DMS 273 (cell line): ENCODE measurements at regions not wholly inside any gene's neighbourhood (a gene's known extent, or its start where the extent isn't known, plus 50 kb on each side); places are given as distances from the start of the nearest gene placed in this dataset.

Experiments
- DNase-seq: peaks from one replicate; lab custom pipeline; 2025; ENCODE audit not compliant: unreplicated experiment; lab: John Stamatoyannopoulos, UW

- DNase-seq: no peak
These were observed 317.2 kb upstream of the PROK2 start for GRCh38 chr3:72102112-72102616.

DNA sequence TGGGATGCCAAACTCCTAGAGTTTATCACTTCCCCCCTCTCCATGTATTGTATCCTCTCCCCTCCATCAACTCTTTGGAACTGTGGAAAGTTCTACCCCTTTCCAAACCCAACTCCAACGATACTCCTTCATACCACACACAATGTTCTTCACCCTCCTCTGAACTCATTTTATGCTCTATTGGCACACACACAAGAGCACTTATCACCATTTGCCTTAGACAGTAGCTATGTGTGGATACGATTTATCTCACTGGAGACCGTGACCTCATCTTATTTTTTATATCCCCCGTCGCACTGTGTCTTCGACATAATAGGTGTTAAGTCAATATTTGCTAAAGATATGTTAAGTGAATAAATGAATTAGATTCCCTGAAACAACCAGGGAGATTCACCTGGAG, 316.5 kb upstream of the PROK2 start:
- no peak for DNase-seq

- peak; percentile 73 for DNase-seq
These were observed 315.7 kb upstream of the PROK2 start for GRCh38 chr3:72100601-72101187.

DNA sequence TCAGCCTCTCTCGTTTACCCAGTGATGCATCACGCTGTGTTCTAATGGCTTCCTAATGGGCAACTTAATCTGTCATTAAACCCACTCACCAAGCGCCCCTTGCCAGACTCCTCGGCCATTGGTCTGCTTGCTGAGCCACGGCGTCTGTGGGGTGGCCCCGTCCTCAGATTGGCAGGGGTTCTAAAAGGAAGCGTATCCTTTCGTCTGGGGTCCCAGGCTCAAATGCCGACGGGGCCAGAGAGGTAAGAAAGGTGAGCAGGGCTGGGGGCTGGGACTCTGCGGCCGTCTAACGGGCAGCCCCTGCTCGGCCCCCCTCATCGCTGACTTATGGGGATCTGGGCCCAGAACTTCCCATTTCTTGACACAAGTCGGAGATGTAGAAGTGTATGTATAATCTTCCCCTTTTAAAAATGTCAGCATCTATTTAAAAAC, 315.1 kb upstream of the PROK2 start:
- DNase-seq: no peak

- DNase-seq: no peak
These were observed 314.6 kb upstream of the PROK2 start for GRCh38 chr3:72099326-72100079.

- DNase-seq: no peak
These were observed 312.1 kb upstream of the PROK2 start for GRCh38 chr3:72097053-72097452.

DNA sequence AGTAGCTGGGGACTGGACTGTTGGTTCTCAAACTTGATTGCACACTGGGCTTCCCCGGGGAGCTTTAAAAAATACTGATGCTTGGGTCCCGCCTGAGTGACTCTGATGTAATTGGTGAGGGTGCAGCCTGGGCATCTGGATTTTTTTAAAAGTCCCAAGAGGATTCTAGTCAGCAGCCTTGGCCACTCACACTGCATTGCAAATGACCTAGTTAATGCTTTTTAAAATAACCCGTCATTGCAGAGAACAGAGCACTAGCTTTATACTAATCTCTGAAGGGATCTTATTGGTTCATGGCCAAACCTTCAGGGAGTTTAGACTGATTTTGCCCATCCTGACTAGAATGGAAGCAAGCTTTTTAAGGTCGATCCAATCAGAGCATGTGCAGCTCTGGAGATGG, 310.6 kb upstream of the PROK2 start:
- DNase-seq: peak; percentile 14

DNA sequence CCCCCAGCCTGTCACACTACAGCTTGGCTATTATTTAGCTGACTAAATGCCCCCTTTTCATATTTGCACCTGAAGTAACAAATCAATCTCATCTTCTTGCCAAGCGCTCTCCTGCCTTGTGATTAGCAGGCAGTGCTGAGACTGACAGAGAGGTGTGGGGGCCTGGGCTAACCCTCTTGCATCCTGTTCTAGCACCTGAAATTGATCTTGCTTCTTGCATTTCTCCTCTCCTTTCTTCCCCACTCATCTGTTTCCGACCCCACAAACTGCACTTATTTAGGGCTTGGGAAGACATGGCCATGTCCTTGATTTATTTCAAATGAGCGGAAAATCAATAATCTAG, 309.0 kb upstream of the PROK2 start:
- DNase-seq: no peak

GRCh38 chr3:72093270-72093991, 308.5 kb upstream of the PROK2 start:
- DNase-seq: no peak

- no peak for DNase-seq
These were observed 307.8 kb upstream of the PROK2 start for GRCh38 chr3:72092778-72093177.

- DNase-seq: no peak
These were observed 303.6 kb upstream of the PROK2 start for GRCh38 chr3:72088486-72089025.

DNA sequence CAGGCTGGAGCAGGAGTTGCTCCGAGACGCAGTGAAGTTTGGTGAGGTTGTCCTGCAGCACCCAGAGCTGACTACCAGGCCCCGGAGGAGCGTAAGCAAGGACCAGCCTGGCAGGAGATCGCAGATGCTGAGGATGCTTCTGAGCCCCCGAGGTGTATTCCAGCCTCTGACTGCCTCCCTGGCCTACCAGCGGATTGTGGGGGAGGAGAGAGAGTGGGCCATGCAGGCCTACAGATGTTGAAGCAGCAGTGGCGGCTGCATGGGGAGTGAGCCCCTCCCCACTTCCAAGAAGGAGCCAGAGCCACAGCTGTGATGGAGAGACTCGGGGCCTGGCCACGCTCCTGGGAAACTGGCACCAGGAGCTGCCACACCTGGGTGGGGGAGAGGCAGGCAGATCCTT, 302.5 kb upstream of the PROK2 start:
- no peak for DNase-seq

DNA sequence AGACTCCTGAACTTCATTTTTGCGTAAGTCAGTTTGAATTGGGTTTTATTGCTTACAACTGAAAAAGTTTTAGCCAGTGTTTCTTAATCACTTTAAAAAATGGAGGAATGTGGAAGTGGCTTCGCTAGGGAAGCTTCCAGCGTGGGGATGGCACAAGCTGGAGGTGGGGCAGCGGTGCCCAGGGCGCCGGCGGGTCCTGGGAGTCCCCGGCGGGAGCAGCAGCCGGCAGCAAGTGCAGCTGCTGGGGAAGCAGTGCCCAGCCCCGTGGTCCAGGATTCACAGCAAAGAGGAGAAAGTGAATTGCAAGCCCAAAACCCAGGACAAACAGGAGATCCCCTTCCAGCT, 301.8 kb upstream of the PROK2 start:
- no peak for DNase-seq

DNA sequence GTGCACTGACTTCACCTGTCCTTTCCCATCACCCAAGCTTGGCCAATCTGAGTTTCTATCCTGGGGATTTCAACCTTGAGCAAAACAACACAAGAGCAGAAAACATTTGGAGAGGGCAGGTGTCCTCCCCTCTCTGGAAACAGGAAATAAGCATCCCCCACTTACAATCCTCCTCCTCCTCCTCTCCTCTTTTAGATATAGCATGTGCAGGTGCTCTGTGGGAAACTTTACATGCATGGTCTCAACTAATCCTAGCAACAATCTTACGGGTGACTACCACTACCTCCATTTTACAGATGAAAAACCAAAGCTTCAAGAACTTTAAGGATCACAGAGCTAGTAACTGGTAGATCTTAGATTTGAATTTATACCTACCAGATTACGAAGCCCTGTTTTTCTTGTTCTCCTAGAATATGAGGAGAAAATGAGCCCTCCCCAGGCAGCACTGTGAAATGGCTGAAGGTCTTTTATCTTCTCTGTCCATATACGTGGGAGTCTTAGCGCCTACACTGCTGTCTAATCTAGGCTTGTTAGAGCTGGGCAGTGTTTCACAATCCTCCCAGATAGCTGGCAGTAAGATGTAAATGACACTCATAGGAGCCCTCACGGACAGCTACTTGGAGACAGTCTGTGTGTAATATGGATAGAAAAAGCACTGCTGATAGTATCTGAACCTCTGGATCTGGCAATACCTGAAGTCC, 301.2 kb upstream of the PROK2 start:
- no peak for DNase-seq

DNA sequence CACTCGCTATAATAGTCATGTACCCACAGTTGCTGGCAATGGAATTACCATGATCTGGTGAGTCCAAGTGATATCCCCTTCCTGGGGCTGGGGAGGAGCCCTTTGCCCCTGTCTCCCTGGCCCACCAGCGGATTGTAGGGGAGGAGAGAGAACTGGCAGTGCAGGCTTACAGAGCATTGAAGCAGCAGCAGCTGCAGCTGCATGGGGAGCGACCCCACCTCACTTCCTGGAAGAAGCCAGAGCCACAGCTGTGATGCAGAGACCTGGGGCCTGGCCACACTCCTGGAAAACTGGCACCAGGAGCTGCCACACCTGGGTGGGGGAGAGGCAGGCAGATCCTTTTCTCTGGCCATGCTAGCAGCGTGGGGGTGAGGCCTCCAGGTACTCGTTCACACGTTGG, 300.1 kb upstream of the PROK2 start:
- DNase-seq: no peak

DNA sequence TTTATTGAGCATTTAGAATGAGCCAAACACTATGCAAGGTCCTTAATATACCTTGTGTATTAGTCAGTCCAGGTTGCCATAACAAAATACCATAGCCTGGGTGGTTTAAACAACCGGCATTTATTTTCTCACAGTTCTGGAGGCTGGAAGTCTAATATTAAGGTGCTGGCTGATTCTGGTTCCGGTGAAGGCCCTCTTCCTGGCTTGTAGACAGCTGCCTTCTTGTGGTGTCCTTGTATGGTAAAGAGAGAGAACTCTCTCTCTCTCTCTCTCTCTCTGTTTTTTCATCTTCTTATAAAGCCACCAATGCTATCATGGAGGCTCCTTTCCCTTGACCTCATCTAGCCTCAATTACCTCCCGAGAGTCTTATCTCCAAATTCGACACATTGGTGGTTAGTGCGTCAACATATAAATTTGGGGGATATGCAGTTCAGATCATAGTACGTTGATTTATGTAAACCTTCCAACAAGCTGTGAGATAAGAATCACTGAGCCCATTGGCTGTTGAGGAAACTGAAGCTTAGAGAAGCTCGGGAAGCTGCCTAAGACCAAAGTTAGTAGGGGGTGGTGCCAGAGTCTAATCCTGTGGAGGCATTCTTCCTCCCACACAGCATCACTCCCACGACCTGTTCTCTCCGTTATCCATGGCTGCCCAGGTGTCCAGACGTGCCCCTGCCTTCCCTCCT, 298.0 kb upstream of the PROK2 start:
- DNase-seq: no peak

DNA sequence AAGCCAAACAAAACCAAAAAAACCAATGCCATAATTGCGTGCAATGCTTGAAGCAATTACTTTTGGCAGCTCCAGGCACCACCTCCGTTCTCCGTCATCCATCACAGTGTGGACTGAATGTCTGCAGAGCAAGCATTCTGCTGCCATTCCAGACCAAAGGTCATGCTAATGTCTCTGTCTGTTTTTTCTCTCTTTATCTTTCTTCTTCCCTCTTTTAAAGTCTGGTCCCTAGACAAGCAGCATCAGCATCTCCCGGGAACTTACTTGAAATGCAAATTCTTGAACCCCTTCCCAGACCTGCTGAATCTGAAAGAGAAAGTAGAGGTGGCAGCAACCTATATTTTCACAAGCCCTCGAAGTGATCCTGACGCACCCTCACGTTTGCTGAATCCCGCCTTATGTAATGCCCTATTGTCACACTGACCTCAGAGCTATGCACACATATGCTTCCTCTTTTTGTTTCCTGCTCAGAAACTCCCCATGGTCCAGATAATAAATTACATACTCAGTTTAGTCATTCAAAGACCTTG, 297.3 kb upstream of the PROK2 start:
- no peak for DNase-seq

DNA sequence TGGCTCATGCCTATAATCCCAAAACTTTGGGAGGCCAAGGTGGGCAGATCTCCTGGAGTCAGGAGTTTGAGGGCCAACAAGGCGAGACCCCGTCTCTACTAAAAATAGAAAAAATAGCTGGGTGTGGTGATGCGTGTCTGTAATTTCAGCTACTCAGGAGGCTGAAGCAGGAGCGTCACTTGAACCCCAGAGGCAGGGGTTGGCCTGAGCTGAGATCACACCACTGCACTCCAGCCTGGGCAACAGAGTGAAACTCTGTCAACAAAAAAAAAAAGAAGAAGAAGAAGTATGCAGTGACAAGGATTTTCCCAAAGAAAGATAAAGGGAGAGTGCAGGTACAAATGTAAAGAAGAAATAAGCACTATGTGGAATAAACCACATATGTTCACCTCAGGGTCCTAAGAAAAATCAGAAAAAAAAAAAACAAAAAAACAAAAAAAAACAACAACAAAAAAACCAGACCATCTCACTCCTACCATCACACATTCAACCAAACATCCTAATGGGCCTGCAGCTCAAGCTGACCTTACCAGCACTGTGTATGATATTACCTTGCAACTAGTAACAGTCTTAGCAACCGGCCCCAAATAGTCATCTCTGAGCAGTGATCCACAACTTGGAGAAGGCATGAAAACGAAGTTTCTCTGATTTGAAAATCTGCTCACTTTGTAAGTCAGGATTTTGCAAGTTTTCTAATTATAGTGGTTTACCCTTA, 296.7 kb upstream of the PROK2 start:
- DNase-seq: no peak

GRCh38 chr3:72080800-72081199, 295.9 kb upstream of the PROK2 start:
- DNase-seq: no peak

GRCh38 chr3:72080095-72080494, 295.1 kb upstream of the PROK2 start:
- DNase-seq: no peak
